ENCODE measurements at regions not wholly inside any gene's neighbourhood (a gene's known extent, or its start where the extent isn't known, plus 50 kb on each side); places are given as distances from the start of the nearest gene placed in this dataset.
"Not testable (repeated sequence)": the region's sequence is repeated elsewhere in the genome, so short reads cannot be mapped to it uniquely, and the experiment has no call there.

DNA sequence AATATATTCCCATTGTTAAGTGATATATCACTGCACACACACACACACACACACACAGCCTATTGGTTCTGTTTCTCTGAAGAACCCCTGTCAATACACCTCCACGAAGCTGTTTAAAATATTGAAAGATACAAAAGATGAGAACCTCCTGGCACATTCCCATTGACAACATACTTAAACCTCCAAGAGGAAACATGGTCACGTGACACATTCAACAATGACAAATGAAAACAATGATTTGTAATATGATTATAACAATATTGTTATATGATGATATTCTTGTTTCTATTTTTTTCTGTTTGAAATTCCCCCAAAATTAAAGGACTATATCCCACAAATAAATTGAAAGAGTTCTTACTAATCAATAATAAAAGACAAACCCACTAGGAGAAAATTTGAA is 1344.9 kb downstream of the BRD1 start:
- no peaks in the 10 kb centered on the region for H3K9me3 ChIP-seq (ENCODE audit: severe bottlenecking)
- H3K36me3 ChIP-seq (ENCODE audit: low read depth): no peaks in the 10 kb centered on the region
- no peak overlapping the region for H3K4me3 ChIP-seq (ENCODE audit: severe bottlenecking)
- no peak overlapping the region for H3K27ac ChIP-seq (ENCODE audit: poor library complexity, severe bottlenecking)
- H3K4me1 ChIP-seq (ENCODE audit: insufficient read depth, poor library complexity, severe bottlenecking): no peaks in the 10 kb centered on the region
- TF ChIP-seq, protein P1, sequence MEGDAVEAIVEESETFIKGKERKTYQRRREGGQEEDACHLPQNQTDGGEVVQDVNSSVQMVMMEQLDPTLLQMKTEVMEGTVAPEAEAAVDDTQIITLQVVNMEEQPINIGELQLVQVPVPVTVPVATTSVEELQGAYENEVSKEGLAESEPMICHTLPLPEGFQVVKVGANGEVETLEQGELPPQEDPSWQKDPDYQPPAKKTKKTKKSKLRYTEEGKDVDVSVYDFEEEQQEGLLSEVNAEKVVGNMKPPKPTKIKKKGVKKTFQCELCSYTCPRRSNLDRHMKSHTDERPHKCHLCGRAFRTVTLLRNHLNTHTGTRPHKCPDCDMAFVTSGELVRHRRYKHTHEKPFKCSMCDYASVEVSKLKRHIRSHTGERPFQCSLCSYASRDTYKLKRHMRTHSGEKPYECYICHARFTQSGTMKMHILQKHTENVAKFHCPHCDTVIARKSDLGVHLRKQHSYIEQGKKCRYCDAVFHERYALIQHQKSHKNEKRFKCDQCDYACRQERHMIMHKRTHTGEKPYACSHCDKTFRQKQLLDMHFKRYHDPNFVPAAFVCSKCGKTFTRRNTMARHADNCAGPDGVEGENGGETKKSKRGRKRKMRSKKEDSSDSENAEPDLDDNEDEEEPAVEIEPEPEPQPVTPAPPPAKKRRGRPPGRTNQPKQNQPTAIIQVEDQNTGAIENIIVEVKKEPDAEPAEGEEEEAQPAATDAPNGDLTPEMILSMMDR (IDR thresholded peaks at IDR 0.05; ENCODE audit: poor library complexity, severe bottlenecking): no peak
- H3K27me3 ChIP-seq (ENCODE audit: insufficient read depth, poor library complexity, severe bottlenecking): no peaks in the 10 kb centered on the region
- DNase-seq (ENCODE audit: low spot score) (no peak), ATAC-seq (ENCODE audit: low read depth) (no peak)

DNA sequence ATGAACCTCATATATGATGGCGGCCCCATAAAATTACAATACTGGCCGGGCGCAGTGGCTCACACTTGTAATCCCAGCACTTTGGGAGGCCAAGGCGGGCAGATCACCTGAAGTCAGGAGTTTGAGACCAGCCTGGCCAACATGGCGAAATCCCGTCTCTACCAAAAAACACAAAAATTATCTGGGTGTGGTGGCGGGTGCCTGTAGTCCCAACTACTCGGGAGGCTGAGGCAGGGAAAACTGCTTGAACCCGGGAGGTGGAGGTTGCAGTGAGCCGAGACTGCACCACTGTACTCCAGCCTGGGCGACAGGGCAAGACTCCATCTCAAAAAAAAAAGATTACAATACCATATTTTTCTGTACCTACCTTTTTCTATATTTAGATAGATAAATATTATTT is 1345.5 kb downstream of the BRD1 start:
- H3K4me1 ChIP-seq (ENCODE audit: insufficient read depth, poor library complexity, severe bottlenecking); H3K27ac ChIP-seq (ENCODE audit: poor library complexity, severe bottlenecking); H3K9me3 ChIP-seq (ENCODE audit: severe bottlenecking); DNase-seq (ENCODE audit: low spot score); H3K36me3 ChIP-seq (ENCODE audit: low read depth); H3K27me3 ChIP-seq (ENCODE audit: insufficient read depth, poor library complexity, severe bottlenecking); H3K4me3 ChIP-seq (ENCODE audit: severe bottlenecking); ATAC-seq (ENCODE audit: low read depth): not testable (repeated sequence)

- Histone ChIP-seq H3K4me1 (ENCODE audit: insufficient read depth, poor library complexity, severe bottlenecking) (no peaks in the 10 kb centered on the region), H3K27ac (ENCODE audit: poor library complexity, severe bottlenecking) (no peak overlapping the region), H3K27me3 (ENCODE audit: insufficient read depth, poor library complexity, severe bottlenecking) (no peaks in the 10 kb centered on the region), H3K9me3 (ENCODE audit: severe bottlenecking) (no peaks in the 10 kb centered on the region), H3K4me3 (ENCODE audit: severe bottlenecking) (no peak overlapping the region), H3K36me3 (ENCODE audit: low read depth) (no peaks in the 10 kb centered on the region)
- ATAC-seq (ENCODE audit: low read depth) (no peak), DNase-seq (ENCODE audit: low spot score) (no peak)
- TF ChIP-seq, protein P1 (IDR thresholded peaks at IDR 0.05; ENCODE audit: poor library complexity, severe bottlenecking): no peak
These were observed 1345.9 kb downstream of the BRD1 start for GRCh38 chr22:48481748-48482147.

GRCh38 chr22:48478529-48479265 is 1349.0 kb downstream of the BRD1 start:
- Histone ChIP-seq H3K9me3 (ENCODE audit: severe bottlenecking) (no peaks in the 10 kb centered on the region), H3K27ac (ENCODE audit: poor library complexity, severe bottlenecking) (no peak overlapping the region), H3K36me3 (ENCODE audit: low read depth) (no peaks in the 10 kb centered on the region), H3K4me3 (ENCODE audit: severe bottlenecking) (no peak overlapping the region), H3K4me1 (ENCODE audit: insufficient read depth, poor library complexity, severe bottlenecking) (no peaks in the 10 kb centered on the region), H3K27me3 (ENCODE audit: insufficient read depth, poor library complexity, severe bottlenecking) (no peaks in the 10 kb centered on the region)
- DNase-seq (ENCODE audit: low spot score) (no peak), ATAC-seq (ENCODE audit: low read depth) (no peak)
- TF ChIP-seq, protein P1 (IDR thresholded peaks at IDR 0.05; ENCODE audit: poor library complexity, severe bottlenecking): no peak

- H3K4me3 ChIP-seq (ENCODE audit: severe bottlenecking): no peak overlapping the region
- H3K36me3 ChIP-seq (ENCODE audit: low read depth): no peaks in the 10 kb centered on the region
- TF ChIP-seq, protein P1 (IDR thresholded peaks at IDR 0.05; ENCODE audit: poor library complexity, severe bottlenecking): no peak
- no peak for DNase-seq (ENCODE audit: low spot score)
- H3K4me1 ChIP-seq (ENCODE audit: insufficient read depth, poor library complexity, severe bottlenecking): no peaks in the 10 kb centered on the region
- H3K9me3 ChIP-seq (ENCODE audit: severe bottlenecking): no peaks in the 10 kb centered on the region
- H3K27ac ChIP-seq (ENCODE audit: poor library complexity, severe bottlenecking): no peak overlapping the region
- no peaks in the 10 kb centered on the region for H3K27me3 ChIP-seq (ENCODE audit: insufficient read depth, poor library complexity, severe bottlenecking)
- no peak for ATAC-seq (ENCODE audit: low read depth)
These were observed 1349.5 kb downstream of the BRD1 start for GRCh38 chr22:48478124-48478523.
